PFSK-1 (cell line): ENCODE measurements at regions not wholly inside any gene's neighbourhood (a gene's known extent, or its start where the extent isn't known, plus 50 kb on each side); places are given as distances from the start of the nearest gene placed in this dataset.

Source experiments
- FOXP2 ChIP-seq: optimal IDR thresholded peaks from 2 replicates; pipeline ENCODE3; 2011; ENCODE audit warnings: borderline replicate concordance, control low read depth, inconsistent platforms; ENCODE audit not compliant: insufficient read depth; ENCODE audit errors: extremely low read length, extremely low read depth
- POLR2AphosphoS5 ChIP-seq: IDR thresholded peaks from 2 replicates; pipeline ENCODE4 v1.6.1; 2012; ENCODE audit warnings: low read depth, mild to moderate bottlenecking, control low read depth, low read length, moderate library complexity
- REST ChIP-seq, 2 experiments: IDR thresholded peaks; 2 replicates each; pipeline versions ENCODE4 v1.6.1 to v1.8.0; 2011 to 2012; ENCODE audit warnings: low read depth in 2 of 2, low read length in 2 of 2, control low read depth in 1 of 2, inconsistent platforms in 1 of 2, mild to moderate bottlenecking in 1 of 2, moderate library complexity in 1 of 2; ENCODE audit not compliant: insufficient read depth in 1 of 2
- SIN3A ChIP-seq: IDR thresholded peaks from 2 replicates; pipeline ENCODE4 v1.6.1; 2012; ENCODE audit warnings: mild to moderate bottlenecking, low read length, moderate library complexity, borderline replicate concordance; ENCODE audit not compliant: insufficient read depth
- TAF1 ChIP-seq: IDR thresholded peaks from 2 replicates; pipeline ENCODE4 v1.6.1; 2012; ENCODE audit warnings: low read length, control low read depth, borderline replicate concordance; ENCODE audit not compliant: insufficient read depth

- TF ChIP-seq POLR2AphosphoS5, result no peak
- no peak for TF ChIP-seq SIN3A
- no peak for TF ChIP-seq REST (IDR thresholded peaks at IDR 0.05; ENCODE audit: insufficient read depth in 1 of 2, low read depth in 2 of 2, low read length in 2 of 2)
- no peak for TF ChIP-seq FOXP2
- TF ChIP-seq TAF1, result no peak
Measured at GRCh38 chr20:12824328-12825225, 184.2 kb upstream of the SPTLC3 start.

- TF ChIP-seq TAF1 (no peak), REST (IDR thresholded peaks at IDR 0.05; ENCODE audit: insufficient read depth in 1 of 2, low read depth in 2 of 2, low read length in 2 of 2) (no peak), SIN3A (no peak), FOXP2 (no peak), POLR2AphosphoS5 (no peak)
Measured at GRCh38 chr20:12825226-12825595, 183.6 kb upstream of the SPTLC3 start.

- TF ChIP-seq POLR2AphosphoS5 (no peak), FOXP2 (no peak), TAF1 (no peak), SIN3A (no peak), REST (IDR thresholded peaks at IDR 0.05; ENCODE audit: insufficient read depth in 1 of 2, low read depth in 2 of 2, low read length in 2 of 2) (no peak)
Measured at GRCh38 chr20:12827816-12828385, 180.9 kb upstream of the SPTLC3 start.

- TF ChIP-seq REST (IDR thresholded peaks at IDR 0.05; ENCODE audit: insufficient read depth in 1 of 2, low read depth in 2 of 2, low read length in 2 of 2) (no peak), TAF1 (no peak), POLR2AphosphoS5 (no peak), FOXP2 (no peak), SIN3A (no peak)
Measured at GRCh38 chr20:12829170-12829569, 179.6 kb upstream of the SPTLC3 start.

- TF ChIP-seq FOXP2 (no peak), SIN3A (no peak), POLR2AphosphoS5 (no peak), REST (IDR thresholded peaks at IDR 0.05; ENCODE audit: insufficient read depth in 1 of 2, low read depth in 2 of 2, low read length in 2 of 2) (no peak), TAF1 (no peak)
Measured at GRCh38 chr20:12833861-12834260, 174.9 kb upstream of the SPTLC3 start.
